ENCODE measurements at regions not wholly inside any gene's neighbourhood (a gene's known extent, or its start where the extent isn't known, plus 50 kb on each side); places are given as distances from the start of the nearest gene placed in this dataset.

- no peak for TF ChIP-seq SP1 (IDR thresholded peaks at IDR 0.05)
- TF ChIP-seq PKNOX1 (IDR thresholded peaks at IDR 0.05), result no peak
- no peak for TF ChIP-seq ELF4 (IDR thresholded peaks at IDR 0.05)
- TF ChIP-seq BHLHE40 (IDR thresholded peaks at IDR 0.05; ENCODE audit: borderline replicate concordance), result no peak
- no peak for TF ChIP-seq FOXA1 (IDR thresholded peaks at IDR 0.05)
- no peak for TF ChIP-seq SUZ12 (IDR thresholded peaks at IDR 0.05)
- no peak for TF ChIP-seq TARDBP (IDR thresholded peaks at IDR 0.05)
These were observed 1075.2 kb upstream of the SEMA6A start for GRCh38 chr5:117649821-117650220.

Measured in HEK293T (cell line).